GM06990 (cell line): ENCODE measurements at regions not wholly inside any gene's neighbourhood (a gene's known extent, or its start where the extent isn't known, plus 50 kb on each side); places are given as distances from the start of the nearest gene placed in this dataset.

Experiments
- DNase-seq: peaks from one replicate; pipeline ENCODE4 v3.0.0-alpha.2; 2011; ENCODE audit not compliant: insufficient read length; ENCODE audit errors: extremely low read depth
- H3K27me3 ChIP-seq: replicated peaks from 2 replicates; pipeline ENCODE4 v1.6.0; 2011; ENCODE audit warnings: low read length; ENCODE audit not compliant: control insufficient read depth, insufficient read depth
- H3K36me3 ChIP-seq: 2 replicates; pipeline ENCODE4 v1.5.1; 2011; ENCODE audit warnings: low read length; ENCODE audit not compliant: control insufficient read depth, insufficient read depth
- H3K4me3 ChIP-seq: replicated peaks from 2 replicates; pipeline ENCODE4 v1.5.1; 2011; ENCODE audit warnings: low read depth, mild to moderate bottlenecking, control low read depth, low read length
- TF ChIP-seq, protein P1 (sequence below): IDR thresholded peaks from 2 replicates; pipeline ENCODE4 v1.5.1; 2011; ENCODE audit warnings: low read length, control low read depth, mild to moderate bottlenecking, inconsistent platforms; ENCODE audit not compliant: insufficient read depth, poor library complexity, severe bottlenecking

DNA sequence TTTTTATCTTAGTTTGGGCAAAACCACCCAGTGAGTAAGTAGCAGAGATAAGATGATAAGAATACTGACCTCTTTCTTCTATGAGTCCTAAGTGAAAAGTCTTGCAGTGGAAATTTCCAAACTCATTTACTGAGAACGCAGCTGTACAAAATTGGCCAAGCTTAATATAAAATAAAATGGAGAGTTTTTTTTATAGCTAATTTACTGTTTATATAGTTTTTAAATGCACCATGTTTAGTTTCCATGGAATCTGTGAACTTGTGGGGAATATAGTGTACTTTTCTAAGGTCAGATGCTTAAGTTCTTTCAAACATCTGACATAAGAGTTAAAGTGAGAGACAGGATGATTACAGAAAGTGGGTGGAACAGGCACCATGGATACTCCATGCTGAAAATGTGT, 833.5 kb downstream of the ADGRL2 start:
- no peak for DNase-seq
- H3K36me3 ChIP-seq: no peaks in the 10 kb centered on the region
- TF ChIP-seq, protein P1, sequence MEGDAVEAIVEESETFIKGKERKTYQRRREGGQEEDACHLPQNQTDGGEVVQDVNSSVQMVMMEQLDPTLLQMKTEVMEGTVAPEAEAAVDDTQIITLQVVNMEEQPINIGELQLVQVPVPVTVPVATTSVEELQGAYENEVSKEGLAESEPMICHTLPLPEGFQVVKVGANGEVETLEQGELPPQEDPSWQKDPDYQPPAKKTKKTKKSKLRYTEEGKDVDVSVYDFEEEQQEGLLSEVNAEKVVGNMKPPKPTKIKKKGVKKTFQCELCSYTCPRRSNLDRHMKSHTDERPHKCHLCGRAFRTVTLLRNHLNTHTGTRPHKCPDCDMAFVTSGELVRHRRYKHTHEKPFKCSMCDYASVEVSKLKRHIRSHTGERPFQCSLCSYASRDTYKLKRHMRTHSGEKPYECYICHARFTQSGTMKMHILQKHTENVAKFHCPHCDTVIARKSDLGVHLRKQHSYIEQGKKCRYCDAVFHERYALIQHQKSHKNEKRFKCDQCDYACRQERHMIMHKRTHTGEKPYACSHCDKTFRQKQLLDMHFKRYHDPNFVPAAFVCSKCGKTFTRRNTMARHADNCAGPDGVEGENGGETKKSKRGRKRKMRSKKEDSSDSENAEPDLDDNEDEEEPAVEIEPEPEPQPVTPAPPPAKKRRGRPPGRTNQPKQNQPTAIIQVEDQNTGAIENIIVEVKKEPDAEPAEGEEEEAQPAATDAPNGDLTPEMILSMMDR: no peak
- no peak overlapping the region for H3K4me3 ChIP-seq
- H3K27me3 ChIP-seq: no peaks in the 10 kb centered on the region

GRCh38 chr1:82632155-82632554, 831.4 kb downstream of the ADGRL2 start:
- TF ChIP-seq, protein P1: no peak
- no peak for DNase-seq
- no peak overlapping the region for H3K4me3 ChIP-seq
- no peaks in the 10 kb centered on the region for H3K36me3 ChIP-seq
- no peaks in the 10 kb centered on the region for H3K27me3 ChIP-seq

DNA sequence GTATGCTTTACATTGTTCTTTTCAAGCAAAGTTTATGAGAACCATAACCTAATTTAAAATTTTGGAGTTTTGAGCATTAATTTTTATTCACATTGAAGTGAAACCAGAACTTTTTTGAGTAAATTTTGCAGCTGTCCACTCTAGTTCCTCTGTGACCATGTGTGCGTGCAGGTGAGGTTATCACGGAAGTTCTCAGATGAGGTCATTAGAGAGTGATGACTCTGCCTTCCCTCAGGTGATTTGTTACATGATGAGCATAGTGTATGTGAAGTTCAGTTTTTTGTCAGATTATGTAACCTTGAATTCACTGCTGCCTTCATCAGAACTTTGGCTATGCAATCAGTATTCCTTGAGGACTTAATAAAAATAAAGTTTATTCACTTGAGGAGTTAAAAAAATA, 828.2 kb downstream of the ADGRL2 start:
- Histone ChIP-seq H3K27me3 (no peaks in the 10 kb centered on the region), H3K36me3 (no peaks in the 10 kb centered on the region), H3K4me3 (no peak overlapping the region)
- TF ChIP-seq, protein P1: no peak
- no peak for DNase-seq

- Histone ChIP-seq H3K36me3 (no peaks in the 10 kb centered on the region), H3K27me3 (no peaks in the 10 kb centered on the region), H3K4me3 (no peak overlapping the region)
- DNase-seq: no peak
- TF ChIP-seq, protein P1: no peak
Observed at GRCh38 chr1:82625537-82625936, 824.8 kb downstream of the ADGRL2 start.

DNA sequence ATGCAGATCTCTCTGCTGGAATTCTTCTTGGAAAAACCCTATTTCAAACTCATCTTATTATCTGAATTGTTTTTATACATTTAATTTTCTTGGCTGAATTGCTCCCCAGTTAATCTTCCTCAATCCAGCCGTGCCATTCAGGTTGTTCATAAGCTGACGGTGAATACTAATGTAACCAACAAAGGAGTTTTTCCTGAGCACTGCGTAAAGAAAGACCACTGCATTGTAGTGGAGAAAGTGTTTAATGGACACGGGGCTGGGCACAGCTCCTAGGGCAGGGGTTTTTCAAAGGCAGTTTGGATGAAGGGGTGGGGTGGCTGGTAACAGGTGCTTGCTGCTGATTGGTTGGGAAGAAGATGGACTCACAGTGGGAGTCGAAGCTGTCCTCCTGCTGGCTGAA, 820.3 kb downstream of the ADGRL2 start:
- H3K27me3 ChIP-seq: no peaks in the 10 kb centered on the region
- TF ChIP-seq, protein P1: no peak
- no peak for DNase-seq
- no peak overlapping the region for H3K4me3 ChIP-seq
- no peaks in the 10 kb centered on the region for H3K36me3 ChIP-seq

DNA sequence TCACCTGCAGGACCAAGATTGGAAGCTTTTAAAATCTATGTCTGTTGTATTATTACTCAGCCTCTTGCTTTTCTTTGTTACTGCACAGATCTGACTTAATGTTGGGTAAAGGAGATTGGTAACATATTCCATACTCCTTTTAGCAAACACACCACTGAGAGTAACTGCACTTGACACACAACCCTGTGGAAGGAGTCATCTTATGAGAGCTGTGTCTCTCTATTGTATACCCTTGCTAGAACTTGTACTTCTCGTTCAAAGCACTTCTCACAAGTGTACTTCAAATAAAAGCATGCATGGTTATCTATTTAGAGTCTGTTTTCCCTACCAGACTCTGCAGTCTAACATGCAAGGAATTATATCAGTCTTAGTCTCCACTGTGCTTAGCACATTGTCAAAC, 813.4 kb downstream of the ADGRL2 start:
- H3K4me3 ChIP-seq: no peak overlapping the region
- TF ChIP-seq, protein P1: no peak
- no peak for DNase-seq

More for the DNA sequence above, 813.4 kb downstream of the ADGRL2 start:
- Histone ChIP-seq H3K27me3 (no peaks in the 10 kb centered on the region), H3K36me3 (no peaks in the 10 kb centered on the region)
